A673 (cell line): ENCODE measurements at regions not wholly inside any gene's neighbourhood (a gene's known extent, or its start where the extent isn't known, plus 50 kb on each side); places are given as distances from the start of the nearest gene placed in this dataset.

ENCODE experiments used
- EZH2 ChIP-seq: fragments of 200-600 bp; sonication (generic); IDR thresholded peaks from 2 replicates; pipeline ENCODE4 v1.6.1; 2017; ENCODE audit warnings: borderline replicate concordance, low read depth, mild to moderate bottlenecking, mixed read lengths, antibody characterized with exemption, low read length; ENCODE audit not compliant: poor library complexity, severe bottlenecking
- TF ChIP-seq, protein P1 (sequence below): fragments of 300-800, 200-600 bp; sonication (generic); conservative IDR thresholded peaks from 2 replicates; pipeline ENCODE4 v1.5.1; 2017; ENCODE audit warnings: low read depth, mild to moderate bottlenecking, antibody characterized with exemption, low read length, moderate library complexity, mixed read lengths

- TF ChIP-seq EZH2, result no peak
- TF ChIP-seq, protein P1, sequence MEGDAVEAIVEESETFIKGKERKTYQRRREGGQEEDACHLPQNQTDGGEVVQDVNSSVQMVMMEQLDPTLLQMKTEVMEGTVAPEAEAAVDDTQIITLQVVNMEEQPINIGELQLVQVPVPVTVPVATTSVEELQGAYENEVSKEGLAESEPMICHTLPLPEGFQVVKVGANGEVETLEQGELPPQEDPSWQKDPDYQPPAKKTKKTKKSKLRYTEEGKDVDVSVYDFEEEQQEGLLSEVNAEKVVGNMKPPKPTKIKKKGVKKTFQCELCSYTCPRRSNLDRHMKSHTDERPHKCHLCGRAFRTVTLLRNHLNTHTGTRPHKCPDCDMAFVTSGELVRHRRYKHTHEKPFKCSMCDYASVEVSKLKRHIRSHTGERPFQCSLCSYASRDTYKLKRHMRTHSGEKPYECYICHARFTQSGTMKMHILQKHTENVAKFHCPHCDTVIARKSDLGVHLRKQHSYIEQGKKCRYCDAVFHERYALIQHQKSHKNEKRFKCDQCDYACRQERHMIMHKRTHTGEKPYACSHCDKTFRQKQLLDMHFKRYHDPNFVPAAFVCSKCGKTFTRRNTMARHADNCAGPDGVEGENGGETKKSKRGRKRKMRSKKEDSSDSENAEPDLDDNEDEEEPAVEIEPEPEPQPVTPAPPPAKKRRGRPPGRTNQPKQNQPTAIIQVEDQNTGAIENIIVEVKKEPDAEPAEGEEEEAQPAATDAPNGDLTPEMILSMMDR, result no peak
Observed at GRCh38 chr12:77319166-77319565, 253.8 kb upstream of the E2F7 start.
